Kidney (tissue), 13 donors: ENCODE measurements at regions not wholly inside any gene's neighbourhood (a gene's known extent, or its start where the extent isn't known, plus 50 kb on each side); places are given as distances from the start of the nearest gene placed in this dataset.

Experiments
- DNase-seq, 5 donors: peaks; one replicate each; pipeline ENCODE4 v3.0.0-alpha.2; 2013 to 2020
- FAIRE-seq: peaks from 2 replicates; lab custom pipeline; 2012; peaks lifted over from hg19 to GRCh38; lab: Jason Lieb, UNC
- H3K27ac ChIP-seq, 2 donors: one replicate each; pipeline ENCODE4 v1.7.0; 2013; ENCODE audit warnings: low read depth in 2 of 2, low read length in 2 of 2, inconsistent platforms in 1 of 2
- H3K27me3 ChIP-seq: one replicate; pipeline ENCODE4 v1.7.1; 2013; ENCODE audit warnings: low read length, inconsistent platforms; ENCODE audit not compliant: control insufficient read depth, insufficient read depth
- H3K36me3 ChIP-seq, 3 donors: one replicate each; pipeline versions ENCODE4 v1.7.0 to v1.7.1; 2013; ENCODE audit warnings: low read length in 3 of 3, control low read depth in 1 of 3, inconsistent platforms in 1 of 3; ENCODE audit not compliant: insufficient read depth in 3 of 3, control insufficient read depth in 2 of 3
- H3K4me1 ChIP-seq, 3 donors: one replicate each; pipeline versions ENCODE4 v1.7.0 to v1.7.1; 2013; ENCODE audit warnings: low read length in 3 of 3, inconsistent platforms in 1 of 3, low read depth in 1 of 3; ENCODE audit not compliant: control insufficient read depth in 2 of 3, insufficient read depth in 2 of 3
- H3K4me3 ChIP-seq, 3 donors: one replicate each; pipeline versions ENCODE4 v1.7.0 to v1.8.1; 2013; ENCODE audit warnings: low read length in 3 of 3, control low read depth in 1 of 3, inconsistent platforms in 1 of 3
- H3K9ac ChIP-seq, 3 donors: one replicate each; pipeline versions ENCODE4 v1.7.0 to v1.7.1; 2013; ENCODE audit warnings: low read length in 3 of 3, control low read depth in 1 of 3, inconsistent platforms in 1 of 3
- H3K9me3 ChIP-seq, 3 donors: one replicate each; pipeline versions ENCODE4 v1.7.0 to v1.7.1; 2013; ENCODE audit warnings: low read length in 3 of 3, control low read depth in 1 of 3, inconsistent platforms in 1 of 3; ENCODE audit not compliant: control insufficient read depth in 2 of 3, insufficient read depth in 1 of 3
- intact Hi-C: fragments of 100-400 bp; cut with DNase I; formaldehyde crosslinking; loops from one replicate; pipeline ENCODE4 v1.11.1; 2022
- TF ChIP-seq, protein P1 (sequence below): IDR thresholded peaks from 3 replicates; pipeline ENCODE4 v1.5.1; 2012; ENCODE audit warnings: mild to moderate bottlenecking, moderate library complexity, borderline replicate concordance; ENCODE audit not compliant: insufficient read depth; ENCODE audit errors: extremely low read depth
- donor health status: control.
- donor health status: control.
- donor health status: control.
- donor health status: control.
- donor health status: control.
- donor health status: DM: yes; HTN: yes; CAD: no.
- donor health status: Normal renal cell carcinoma (clear cell type).

DNA sequence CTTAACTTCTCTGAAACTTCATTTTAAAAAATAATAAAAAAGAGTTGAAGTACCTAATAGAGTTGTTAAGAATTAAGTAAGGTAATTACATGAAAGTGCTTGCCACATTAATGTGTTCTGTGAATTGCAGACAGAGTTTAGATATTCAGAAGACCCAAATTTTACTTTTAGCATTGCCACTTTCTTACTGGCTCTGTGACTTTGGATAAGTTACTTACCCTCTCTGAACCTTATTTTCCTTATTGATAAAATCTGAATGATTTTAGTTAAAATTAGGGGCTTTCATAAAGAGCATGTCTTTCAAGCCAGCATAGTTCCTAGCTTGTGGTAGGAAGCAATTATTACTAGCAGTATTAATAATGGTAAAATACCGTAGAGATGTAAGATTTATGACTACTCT is 101.2 kb upstream of the CREB1 start:
- Histone ChIP-seq H3K4me1 (no peaks in the 10 kb centered on the region), H3K27me3 (no peaks in the 10 kb centered on the region), H3K9me3 (no peaks in the 10 kb centered on the region), H3K9ac (no peak overlapping the region), H3K27ac (no peak overlapping the region), H3K4me3 (no peak overlapping the region), H3K36me3 (no peaks in the 10 kb centered on the region)
- DNase-seq (no peak), FAIRE-seq (no peak)
- TF ChIP-seq, protein P1, sequence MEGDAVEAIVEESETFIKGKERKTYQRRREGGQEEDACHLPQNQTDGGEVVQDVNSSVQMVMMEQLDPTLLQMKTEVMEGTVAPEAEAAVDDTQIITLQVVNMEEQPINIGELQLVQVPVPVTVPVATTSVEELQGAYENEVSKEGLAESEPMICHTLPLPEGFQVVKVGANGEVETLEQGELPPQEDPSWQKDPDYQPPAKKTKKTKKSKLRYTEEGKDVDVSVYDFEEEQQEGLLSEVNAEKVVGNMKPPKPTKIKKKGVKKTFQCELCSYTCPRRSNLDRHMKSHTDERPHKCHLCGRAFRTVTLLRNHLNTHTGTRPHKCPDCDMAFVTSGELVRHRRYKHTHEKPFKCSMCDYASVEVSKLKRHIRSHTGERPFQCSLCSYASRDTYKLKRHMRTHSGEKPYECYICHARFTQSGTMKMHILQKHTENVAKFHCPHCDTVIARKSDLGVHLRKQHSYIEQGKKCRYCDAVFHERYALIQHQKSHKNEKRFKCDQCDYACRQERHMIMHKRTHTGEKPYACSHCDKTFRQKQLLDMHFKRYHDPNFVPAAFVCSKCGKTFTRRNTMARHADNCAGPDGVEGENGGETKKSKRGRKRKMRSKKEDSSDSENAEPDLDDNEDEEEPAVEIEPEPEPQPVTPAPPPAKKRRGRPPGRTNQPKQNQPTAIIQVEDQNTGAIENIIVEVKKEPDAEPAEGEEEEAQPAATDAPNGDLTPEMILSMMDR = no peak
- intact Hi-C loops = no loop called here

DNA sequence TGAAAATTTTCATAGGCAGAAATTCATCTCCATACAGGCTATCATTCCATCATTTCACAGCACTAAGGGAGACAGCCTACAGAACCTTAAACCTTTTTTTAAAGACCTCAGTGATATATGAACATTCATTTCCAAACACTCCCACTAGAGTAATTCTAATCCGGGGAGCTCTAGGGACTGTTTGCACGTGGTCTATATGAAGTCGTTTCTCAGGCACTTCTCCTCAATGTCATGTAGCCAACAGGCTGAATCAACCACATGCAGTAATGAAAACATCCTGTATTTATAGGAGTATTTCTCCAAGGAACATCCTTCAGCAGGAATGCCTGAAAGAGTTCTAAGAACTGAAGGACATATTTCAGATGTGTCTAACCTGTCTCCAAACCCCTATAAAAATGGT is 97.3 kb upstream of the CREB1 start:
- intact Hi-C loops = no loop called here
- H3K4me1 ChIP-seq = no peaks in the 10 kb centered on the region
- H3K36me3 ChIP-seq = no peaks in the 10 kb centered on the region
- TF ChIP-seq, protein P1 = no peak
- H3K27ac ChIP-seq = no peak overlapping the region
- FAIRE-seq = no peak
- H3K9ac ChIP-seq = no peak overlapping the region
- H3K9me3 ChIP-seq = no peaks in the 10 kb centered on the region
- no peaks in the 10 kb centered on the region for H3K27me3 ChIP-seq
- DNase-seq = peak in 3 of 5 donors; percentile 42 to 89 (median 82)
- H3K4me3 ChIP-seq = no peak overlapping the region

DNA sequence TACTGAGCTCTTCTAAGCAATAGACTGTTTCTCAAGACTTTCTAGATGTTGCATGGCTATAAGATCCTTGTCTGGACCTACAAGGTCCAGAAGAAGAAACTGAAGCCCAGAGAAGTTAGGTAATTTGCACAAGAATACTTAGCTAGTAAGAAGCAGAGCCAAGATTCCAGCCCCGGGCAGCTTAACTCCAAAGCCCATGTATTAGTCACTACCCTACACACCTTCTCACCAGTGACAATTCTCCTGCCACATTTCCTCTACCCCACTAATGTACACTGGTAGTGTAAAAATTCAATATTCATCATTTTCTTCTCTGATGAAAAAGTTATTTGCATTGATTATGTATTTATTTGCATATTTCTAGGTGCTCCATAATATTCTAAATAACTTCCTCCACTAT is 95.5 kb upstream of the CREB1 start:
- no peak overlapping the region for H3K4me3 ChIP-seq
- no peaks in the 10 kb centered on the region for H3K27me3 ChIP-seq
- no peaks in the 10 kb centered on the region for H3K36me3 ChIP-seq
- intact Hi-C loops = no loop called here
- H3K9me3 ChIP-seq = no peaks in the 10 kb centered on the region
- no peaks in the 10 kb centered on the region for H3K4me1 ChIP-seq
- no peak overlapping the region for H3K27ac ChIP-seq
- H3K9ac ChIP-seq = no peak overlapping the region
- no peak for FAIRE-seq
- TF ChIP-seq, protein P1 = no peak
- DNase-seq = no peak

GRCh38 chr2:207434899-207435465 is 94.8 kb upstream of the CREB1 start:
- DNase-seq = no peak
- Histone ChIP-seq H3K4me3 (no peak overlapping the region), H3K27me3 (no peaks in the 10 kb centered on the region), H3K4me1 (no peaks in the 10 kb centered on the region), H3K9ac (no peak overlapping the region), H3K9me3 (no peaks in the 10 kb centered on the region), H3K27ac (no peak overlapping the region), H3K36me3 (no peaks in the 10 kb centered on the region)
- FAIRE-seq = no peak
- TF ChIP-seq, protein P1 = no peak
- intact Hi-C loops = no loop called here
